ENCODE measurements at regions not wholly inside any gene's neighbourhood (a gene's known extent, or its start where the extent isn't known, plus 50 kb on each side); places are given as distances from the start of the nearest gene placed in this dataset.

- DNase-seq: peak in 1 of 5 experiments; percentile 0
Measured at GRCh38 chr9:64560833-64561232, 724.2 kb downstream of the FOXD4L5 start.

Data from T-helper 2 cell (primary cell).